NB4 (cell line): ENCODE measurements at regions not wholly inside any gene's neighbourhood (a gene's known extent, or its start where the extent isn't known, plus 50 kb on each side); places are given as distances from the start of the nearest gene placed in this dataset.

Source experiments
- DNase-seq: peaks from one replicate; pipeline ENCODE4 v3.0.0; 2010; ENCODE audit warnings: low read depth
- H3K4me3 ChIP-seq: one replicate; pipeline ENCODE4 v1.5.1; 2011; ENCODE audit warnings: mild to moderate bottlenecking, low read depth, low read length, moderate library complexity
- CTCF ChIP-seq: IDR thresholded peaks from one replicate; pipeline ENCODE4 v1.5.1; 2012; ENCODE audit warnings: low read depth, low read length
- MAX ChIP-seq: IDR thresholded peaks from 2 replicates; pipeline ENCODE4 v1.6.1; 2011; ENCODE audit warnings: low read depth, low read length
- MYC ChIP-seq: IDR thresholded peaks from 2 replicates; pipeline ENCODE4 v1.6.1; 2011; ENCODE audit warnings: low read depth, low read length
- POLR2A ChIP-seq: IDR thresholded peaks from 2 replicates; pipeline ENCODE4 v1.6.1; 2011; ENCODE audit warnings: mild to moderate bottlenecking; ENCODE audit not compliant: insufficient read length; ENCODE audit errors: extremely low read depth

- TF ChIP-seq MAX (no peak), MYC (no peak), CTCF (no peak), POLR2A (no peak)
- no peak for DNase-seq
- H3K4me3 ChIP-seq: no peak overlapping the region
Observed at GRCh38 chr14:37791384-37792036, 196.1 kb downstream of the TTC6 start.

GRCh38 chr14:37792124-37792523 is 196.7 kb downstream of the TTC6 start:
- H3K4me3 ChIP-seq: no peak overlapping the region
- TF ChIP-seq CTCF: no peak
- DNase-seq: no peak

GRCh38 chr14:37796703-37797416 is 201.4 kb downstream of the TTC6 start:
- no peak for DNase-seq
- TF ChIP-seq MYC (no peak), MAX (no peak), POLR2A (no peak), CTCF (no peak)
- no peak overlapping the region for H3K4me3 ChIP-seq

GRCh38 chr14:37797675-37798074 is 202.2 kb downstream of the TTC6 start:
- H3K4me3 ChIP-seq: no peak overlapping the region
- no peak for DNase-seq
- no peak for TF ChIP-seq MAX
- TF ChIP-seq CTCF: no peak

GRCh38 chr14:37807722-37808121 is 212.3 kb downstream of the TTC6 start:
- H3K4me3 ChIP-seq: no peak overlapping the region
- no peak for TF ChIP-seq MYC
- TF ChIP-seq CTCF: no peak
- TF ChIP-seq MAX: no peak
- TF ChIP-seq POLR2A: no peak

More at GRCh38 chr14:37807722-37808121, 212.3 kb downstream of the TTC6 start:
- DNase-seq: no peak
